Panc1 (cell line): ENCODE measurements at regions not wholly inside any gene's neighbourhood (a gene's known extent, or its start where the extent isn't known, plus 50 kb on each side); places are given as distances from the start of the nearest gene placed in this dataset.

Source experiments
- ATAC-seq: fragments of 200-7000 bp; cut with Tn5 transposase; 2 replicates; pipeline ENCODE4 v1.9.1; 2020; ENCODE audit warnings: mild to moderate bottlenecking, moderate library complexity
- BruUV-seq: library from RNA; stranded (reverse); fragments of 400-500 nt; replicated peaks from 2 replicates; lab custom pipeline; 2021; lab: Mats Ljungman, UMichigan
- CTCF ChIA-PET: fragments of 300-600 bp; sonication (Branson Sonifier 250); formaldehyde crosslinking; loops from one replicate; lab custom pipeline; 2022; ENCODE audit warnings: antibody characterized with exemption; lab: Charles Lee
- POLR2A ChIA-PET: fragments of 300-600 bp; sonication (Branson Sonifier 250); formaldehyde crosslinking; loops from one replicate; lab custom pipeline; 2022; ENCODE audit warnings: antibody characterized with exemption; lab: Charles Lee
- DNase-seq: peaks from one replicate; pipeline ENCODE4 v3.0.0-alpha.2; 2010; ENCODE audit warnings: low read depth, low spot score
- H3K27ac ChIP-seq: 2 replicates; pipeline ENCODE4 v1.5.1; 2011; ENCODE audit warnings: mild to moderate bottlenecking, low read length, inconsistent platforms
- H3K27me3 ChIP-seq: fragments of 200-500 bp; sonication (Bioruptor generic); 2 replicates; pipeline ENCODE4 v1.6.0; 2014; ENCODE audit warnings: low read length, inconsistent platforms; ENCODE audit not compliant: control insufficient read depth, insufficient read depth
- H3K36me3 ChIP-seq: fragments of 200-500 bp; sonication (Bioruptor generic); 2 replicates; pipeline ENCODE4 v1.5.1; 2014; ENCODE audit warnings: inconsistent platforms, mild to moderate bottlenecking, low read length, moderate library complexity; ENCODE audit not compliant: control insufficient read depth, insufficient read depth
- H3K4me1 ChIP-seq: 2 replicates; pipeline ENCODE4 v1.5.1; 2011; ENCODE audit warnings: inconsistent platforms, mild to moderate bottlenecking, low read length, moderate library complexity; ENCODE audit not compliant: control insufficient read depth, insufficient read depth
- H3K4me3 ChIP-seq, 2 experiments: 2 replicates each; pipeline ENCODE4 v1.5.1; 2011 to 2012; ENCODE audit warnings: low read depth in 2 of 2, low read length in 2 of 2, mild to moderate bottlenecking in 2 of 2, inconsistent platforms in 1 of 2, moderate library complexity in 1 of 2
- H3K9me3 ChIP-seq: fragments of 200-500 bp; sonication (Bioruptor generic); 2 replicates; pipeline ENCODE4 v1.5.1; 2014; ENCODE audit warnings: low read depth, mild to moderate bottlenecking, inconsistent platforms, low read length, moderate library complexity; ENCODE audit not compliant: control insufficient read depth, insufficient read depth
- POLR2AphosphoS5 ChIP-seq: IDR thresholded peaks from 2 replicates; pipeline ENCODE4 v1.6.1; 2012; ENCODE audit warnings: mild to moderate bottlenecking, low read depth, low read length, moderate library complexity
- SIN3A ChIP-seq: IDR thresholded peaks from 2 replicates; pipeline ENCODE4 v1.6.1; 2012; ENCODE audit warnings: low read depth, mild to moderate bottlenecking, low read length, moderate library complexity, borderline replicate concordance; ENCODE audit not compliant: insufficient read depth
- TCF7L2 ChIP-seq: IDR thresholded peaks from 2 replicates; pipeline ENCODE4 v1.6.1; 2011; ENCODE audit warnings: mild to moderate bottlenecking, low read depth, low read length, inconsistent platforms
- in situ Hi-C: cut with HindIII; loops from 2 replicates; pipeline ENCODE4 v1.10.0; 2016; ENCODE audit warnings: low sequenced_read_pairs, low pct_unique_long_range_greater_than_20kb
- intact Hi-C: fragments of 100-400 bp; cut with micrococcal nuclease; formaldehyde crosslinking; loops from one replicate; pipeline ENCODE4 v1.10.0; 2022; ENCODE audit not compliant: unreplicated experiment
- TF ChIP-seq, protein P1 (sequence below): fragments of 450-650 bp; IDR thresholded peaks from 2 replicates; pipeline ENCODE4 v1.5.1; 2017; ENCODE audit warnings: mild to moderate bottlenecking
- TF ChIP-seq, protein P2 (sequence below), 2 experiments: IDR thresholded peaks; 2 replicates each; pipeline ENCODE4 v1.6.1; 2011 to 2012; ENCODE audit warnings: low read depth in 2 of 2, control low read depth in 1 of 2, low read length in 1 of 2, mild to moderate bottlenecking in 1 of 2, moderate library complexity in 1 of 2; ENCODE audit not compliant: insufficient read depth in 1 of 2

GRCh38 chr13:105762096-105762495 lies 773.4 kb downstream of the EFNB2 start:
- ChIA-PET CTCF (no interaction called here), POLR2A (no interaction called here)
- Histone ChIP-seq H3K4me3 (no peak overlapping the region), H3K27ac (no peak overlapping the region), H3K9me3 (no peaks in the 10 kb centered on the region), H3K27me3 (no peaks in the 10 kb centered on the region), H3K36me3 (no peaks in the 10 kb centered on the region), H3K4me1 (no peaks in the 10 kb centered on the region)
- no peak for TF ChIP-seq SIN3A
- no peak for TF ChIP-seq POLR2AphosphoS5
- TF ChIP-seq, protein P1, sequence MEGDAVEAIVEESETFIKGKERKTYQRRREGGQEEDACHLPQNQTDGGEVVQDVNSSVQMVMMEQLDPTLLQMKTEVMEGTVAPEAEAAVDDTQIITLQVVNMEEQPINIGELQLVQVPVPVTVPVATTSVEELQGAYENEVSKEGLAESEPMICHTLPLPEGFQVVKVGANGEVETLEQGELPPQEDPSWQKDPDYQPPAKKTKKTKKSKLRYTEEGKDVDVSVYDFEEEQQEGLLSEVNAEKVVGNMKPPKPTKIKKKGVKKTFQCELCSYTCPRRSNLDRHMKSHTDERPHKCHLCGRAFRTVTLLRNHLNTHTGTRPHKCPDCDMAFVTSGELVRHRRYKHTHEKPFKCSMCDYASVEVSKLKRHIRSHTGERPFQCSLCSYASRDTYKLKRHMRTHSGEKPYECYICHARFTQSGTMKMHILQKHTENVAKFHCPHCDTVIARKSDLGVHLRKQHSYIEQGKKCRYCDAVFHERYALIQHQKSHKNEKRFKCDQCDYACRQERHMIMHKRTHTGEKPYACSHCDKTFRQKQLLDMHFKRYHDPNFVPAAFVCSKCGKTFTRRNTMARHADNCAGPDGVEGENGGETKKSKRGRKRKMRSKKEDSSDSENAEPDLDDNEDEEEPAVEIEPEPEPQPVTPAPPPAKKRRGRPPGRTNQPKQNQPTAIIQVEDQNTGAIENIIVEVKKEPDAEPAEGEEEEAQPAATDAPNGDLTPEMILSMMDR, result no peak
- TF ChIP-seq, protein P2, sequence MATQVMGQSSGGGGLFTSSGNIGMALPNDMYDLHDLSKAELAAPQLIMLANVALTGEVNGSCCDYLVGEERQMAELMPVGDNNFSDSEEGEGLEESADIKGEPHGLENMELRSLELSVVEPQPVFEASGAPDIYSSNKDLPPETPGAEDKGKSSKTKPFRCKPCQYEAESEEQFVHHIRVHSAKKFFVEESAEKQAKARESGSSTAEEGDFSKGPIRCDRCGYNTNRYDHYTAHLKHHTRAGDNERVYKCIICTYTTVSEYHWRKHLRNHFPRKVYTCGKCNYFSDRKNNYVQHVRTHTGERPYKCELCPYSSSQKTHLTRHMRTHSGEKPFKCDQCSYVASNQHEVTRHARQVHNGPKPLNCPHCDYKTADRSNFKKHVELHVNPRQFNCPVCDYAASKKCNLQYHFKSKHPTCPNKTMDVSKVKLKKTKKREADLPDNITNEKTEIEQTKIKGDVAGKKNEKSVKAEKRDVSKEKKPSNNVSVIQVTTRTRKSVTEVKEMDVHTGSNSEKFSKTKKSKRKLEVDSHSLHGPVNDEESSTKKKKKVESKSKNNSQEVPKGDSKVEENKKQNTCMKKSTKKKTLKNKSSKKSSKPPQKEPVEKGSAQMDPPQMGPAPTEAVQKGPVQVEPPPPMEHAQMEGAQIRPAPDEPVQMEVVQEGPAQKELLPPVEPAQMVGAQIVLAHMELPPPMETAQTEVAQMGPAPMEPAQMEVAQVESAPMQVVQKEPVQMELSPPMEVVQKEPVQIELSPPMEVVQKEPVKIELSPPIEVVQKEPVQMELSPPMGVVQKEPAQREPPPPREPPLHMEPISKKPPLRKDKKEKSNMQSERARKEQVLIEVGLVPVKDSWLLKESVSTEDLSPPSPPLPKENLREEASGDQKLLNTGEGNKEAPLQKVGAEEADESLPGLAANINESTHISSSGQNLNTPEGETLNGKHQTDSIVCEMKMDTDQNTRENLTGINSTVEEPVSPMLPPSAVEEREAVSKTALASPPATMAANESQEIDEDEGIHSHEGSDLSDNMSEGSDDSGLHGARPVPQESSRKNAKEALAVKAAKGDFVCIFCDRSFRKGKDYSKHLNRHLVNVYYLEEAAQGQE (IDR thresholded peaks at IDR 0.05; ENCODE audit: insufficient read depth in 1 of 2, low read depth in 2 of 2, low read length in 1 of 2), result no peak
- TF ChIP-seq TCF7L2, result no peak
- BruUV-seq, result no TSS peak
- in situ Hi-C loops (no loop called here), intact Hi-C loops (no loop called here)
- no peak for ATAC-seq
- DNase-seq, result no peak

- no peaks in the 10 kb centered on the region for H3K4me1 ChIP-seq
- H3K4me3 ChIP-seq, result no peak overlapping the region
- no peak for ATAC-seq
- no peaks in the 10 kb centered on the region for H3K36me3 ChIP-seq
- no peaks in the 10 kb centered on the region for H3K27me3 ChIP-seq
- no peaks in the 10 kb centered on the region for H3K9me3 ChIP-seq
- ChIA-PET POLR2A (no interaction called here), CTCF (no interaction called here)
- DNase-seq, result no peak
- no peak overlapping the region for H3K27ac ChIP-seq
- TF ChIP-seq SIN3A (no peak), POLR2AphosphoS5 (no peak), TCF7L2 (no peak)
- TF ChIP-seq, protein P1, result no peak
- TF ChIP-seq, protein P2 (IDR thresholded peaks at IDR 0.05; ENCODE audit: insufficient read depth in 1 of 2, low read depth in 2 of 2, low read length in 1 of 2), result no peak
- in situ Hi-C loops, result no loop called here
- intact Hi-C loops, result no loop called here
- BruUV-seq, result no TSS peak
Observed at GRCh38 chr13:105758918-105759860, 776.3 kb downstream of the EFNB2 start.
